Loucy (cell line): ENCODE measurements at regions not wholly inside any gene's neighbourhood (a gene's known extent, or its start where the extent isn't known, plus 50 kb on each side); places are given as distances from the start of the nearest gene placed in this dataset.

Experiments
- H2AFZ ChIP-seq: fragments of 200-600 bp; sonication (generic); 2 replicates; pipeline ENCODE4 v1.6.0; 2016; ENCODE audit warnings: antibody characterized with exemption, mild to moderate bottlenecking, low read length, moderate library complexity
- H3F3A ChIP-seq: fragments of 200-600 bp; 2 replicates; pipeline ENCODE4 v1.6.0; 2016; ENCODE audit warnings: antibody characterized with exemption, low read depth, mild to moderate bottlenecking
- H3K27me3 ChIP-seq: fragments of 200-600 bp; sonication (generic); 2 replicates; pipeline ENCODE4 v1.6.1; 2014; ENCODE audit warnings: low read length, mild to moderate bottlenecking; ENCODE audit not compliant: insufficient read depth, poor library complexity, severe bottlenecking
- H3K36me3 ChIP-seq: fragments of 200-600 bp; sonication (generic); 2 replicates; pipeline ENCODE4 v1.6.1; 2016; ENCODE audit warnings: low read length; ENCODE audit not compliant: insufficient read depth
- H3K4me1 ChIP-seq: fragments of 200-600 bp; sonication (generic); 2 replicates; pipeline ENCODE4 v1.5.1; 2014; ENCODE audit warnings: low read length, mild to moderate bottlenecking; ENCODE audit not compliant: insufficient read depth, poor library complexity, severe bottlenecking
- H3K4me2 ChIP-seq: fragments of 200-600 bp; sonication (generic); 2 replicates; pipeline ENCODE4 v1.6.0; 2014; ENCODE audit warnings: antibody characterized with exemption, low read length, low read depth, mild to moderate bottlenecking; ENCODE audit not compliant: poor library complexity, severe bottlenecking
- H3K4me3 ChIP-seq: fragments of 200-600 bp; sonication (generic); 2 replicates; pipeline ENCODE4 v1.5.1; 2014; ENCODE audit warnings: low read length, mild to moderate bottlenecking, mixed read lengths; ENCODE audit not compliant: poor library complexity, severe bottlenecking
- H3K79me2 ChIP-seq: fragments of 200-600 bp; sonication (generic); 2 replicates; pipeline ENCODE4 v1.6.1; 2014; ENCODE audit warnings: low read length; ENCODE audit not compliant: insufficient read depth
- H3K9ac ChIP-seq: fragments of 200-600 bp; sonication (generic); 2 replicates; pipeline ENCODE4 v1.6.0; 2014; ENCODE audit warnings: mild to moderate bottlenecking, low read depth, low read length, moderate library complexity; ENCODE audit not compliant: poor library complexity, severe bottlenecking
- H3K9me2 ChIP-seq: fragments of 200-600 bp; sonication (generic); replicated peaks from 2 replicates; pipeline ENCODE4 v1.6.1; 2016; ENCODE audit warnings: low read depth, low read length, mixed read lengths
- H3K9me3 ChIP-seq: fragments of 200-600 bp; sonication (generic); 2 replicates; pipeline ENCODE4 v1.6.1; 2014; ENCODE audit warnings: mild to moderate bottlenecking, antibody characterized with exemption, low read length, low read depth; ENCODE audit not compliant: insufficient read depth
- H4K20me1 ChIP-seq: fragments of 200-600 bp; sonication (generic); 2 replicates; pipeline ENCODE4 v1.6.0; 2014; ENCODE audit warnings: antibody characterized with exemption, low read length, mild to moderate bottlenecking; ENCODE audit not compliant: insufficient read depth, poor library complexity, severe bottlenecking
- CTCF ChIP-seq: fragments of 200-600 bp; sonication (generic); conservative IDR thresholded peaks from 2 replicates; pipeline ENCODE4 v1.5.1; 2014; ENCODE audit warnings: mild to moderate bottlenecking, antibody characterized with exemption, low read length
- EZH2phosphoT487 ChIP-seq: fragments of 200-600 bp; IDR thresholded peaks from 2 replicates; pipeline ENCODE4 v1.6.1; 2018; ENCODE audit warnings: antibody characterized with exemption, mild to moderate bottlenecking, moderate library complexity, borderline replicate concordance

DNA sequence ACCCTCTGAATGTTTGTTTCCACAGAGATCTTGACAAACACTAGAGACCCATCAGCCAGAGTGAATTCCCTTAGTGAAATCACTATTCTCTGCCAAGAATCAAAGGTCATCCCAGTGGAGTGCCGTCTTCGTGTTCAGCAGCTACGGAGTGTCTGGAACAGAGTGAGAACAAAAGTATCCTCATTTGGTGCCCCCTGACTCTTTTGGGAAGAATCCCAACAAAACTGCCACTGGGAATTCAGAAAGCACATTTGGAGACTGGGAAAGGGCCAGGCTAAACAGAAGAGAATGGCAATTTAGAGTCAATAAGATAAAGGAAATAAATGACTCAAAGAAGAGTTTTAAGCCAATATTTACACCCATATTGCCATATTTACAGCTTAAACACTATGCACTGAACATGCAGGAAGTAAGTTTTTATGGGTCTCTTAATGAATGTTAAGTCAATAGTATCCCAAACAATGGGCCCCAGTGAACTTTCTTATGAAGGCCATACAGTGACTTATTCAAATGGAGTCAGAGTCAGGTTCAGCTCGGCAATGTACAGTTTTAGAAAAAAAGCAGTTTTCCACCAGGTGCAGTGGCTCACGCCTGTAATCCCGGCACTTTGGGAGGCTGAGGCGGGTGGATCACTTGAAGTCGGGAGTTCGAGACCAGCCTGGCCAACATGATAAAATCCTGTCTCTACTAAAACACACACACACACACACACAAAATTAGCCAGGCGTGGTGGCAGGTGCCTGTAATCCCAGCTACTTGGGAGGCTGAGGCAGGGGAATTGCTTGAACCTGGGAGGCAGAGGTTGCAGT is 392.6 kb downstream of the KLF5 start:
- Histone ChIP-seq H3K9me2 (no peaks in the 10 kb centered on the region), H3K9ac (no peak overlapping the region), H3K4me2 (no peak overlapping the region), H3F3A (no peaks in the 10 kb centered on the region), H3K4me3 (no peak overlapping the region), H3K79me2 (no peaks in the 10 kb centered on the region), H3K36me3 (no peaks in the 10 kb centered on the region), H4K20me1 (no peaks in the 10 kb centered on the region), H3K9me3 (no peaks in the 10 kb centered on the region), H3K27me3 (no peaks in the 10 kb centered on the region), H3K4me1 (no peaks in the 10 kb centered on the region), H2AFZ (no peak overlapping the region)
- TF ChIP-seq EZH2phosphoT487 (no peak), CTCF (no peak)

DNA sequence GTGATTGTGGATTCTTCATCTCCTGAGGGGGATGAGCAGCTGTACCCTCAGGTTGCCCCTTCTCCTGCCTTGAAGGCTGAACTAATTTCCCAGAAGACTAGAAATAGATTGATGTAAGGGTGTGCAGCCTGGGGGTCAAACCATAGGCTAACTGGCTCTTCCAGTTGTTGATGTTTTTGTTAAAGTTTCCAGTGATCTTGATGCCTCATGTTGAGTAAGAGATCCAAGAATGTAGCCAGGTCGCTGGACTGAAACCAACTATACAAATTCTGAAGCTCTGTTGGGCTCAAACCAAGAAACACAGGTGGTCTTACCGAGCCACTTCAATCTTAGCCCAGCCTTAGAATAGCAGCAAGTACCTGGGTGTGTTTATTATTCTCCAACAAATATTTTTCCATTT is 391.8 kb downstream of the KLF5 start:
- Histone ChIP-seq H3F3A (no peaks in the 10 kb centered on the region), H3K79me2 (no peaks in the 10 kb centered on the region), H3K4me1 (no peaks in the 10 kb centered on the region), H2AFZ (no peak overlapping the region), H3K9ac (no peak overlapping the region), H3K4me3 (no peak overlapping the region), H3K27me3 (no peaks in the 10 kb centered on the region), H3K9me3 (no peaks in the 10 kb centered on the region), H4K20me1 (no peaks in the 10 kb centered on the region), H3K36me3 (no peaks in the 10 kb centered on the region), H3K9me2 (no peaks in the 10 kb centered on the region), H3K4me2 (no peak overlapping the region)
- TF ChIP-seq EZH2phosphoT487 = no peak
- TF ChIP-seq CTCF = no peak

GRCh38 chr13:73449252-73449651 is 390.4 kb downstream of the KLF5 start:
- Histone ChIP-seq H4K20me1 (no peaks in the 10 kb centered on the region), H3K9me3 (no peaks in the 10 kb centered on the region), H3K36me3 (no peaks in the 10 kb centered on the region), H3K9me2 (no peaks in the 10 kb centered on the region), H3K9ac (no peak overlapping the region), H2AFZ (no peak overlapping the region), H3K79me2 (no peaks in the 10 kb centered on the region), H3K27me3 (no peaks in the 10 kb centered on the region), H3K4me2 (no peak overlapping the region), H3K4me3 (no peak overlapping the region), H3K4me1 (no peaks in the 10 kb centered on the region), H3F3A (no peaks in the 10 kb centered on the region)
- TF ChIP-seq CTCF (no peak), EZH2phosphoT487 (no peak)
